Fibroblast of pulmonary artery (primary cell): ENCODE measurements at regions not wholly inside any gene's neighbourhood (a gene's known extent, or its start where the extent isn't known, plus 50 kb on each side); places are given as distances from the start of the nearest gene placed in this dataset.
"Not testable (repeated sequence)": the region's sequence is repeated elsewhere in the genome, so short reads cannot be mapped to it uniquely, and the experiment has no call there.

Source experiments
- DNase-seq: peaks from one replicate; pipeline ENCODE4 v3.0.0-alpha.2; 2010; ENCODE audit warnings: low read depth
- H3K4me3 ChIP-seq: replicated peaks from 2 replicates; pipeline ENCODE4 v1.5.1; 2011; ENCODE audit warnings: low read depth, mild to moderate bottlenecking, control low read depth, low read length, moderate library complexity
- TF ChIP-seq, protein P1 (sequence below): IDR thresholded peaks from 2 replicates; pipeline ENCODE4 v1.5.1; 2011; ENCODE audit warnings: mild to moderate bottlenecking, control low read depth, low read length, inconsistent platforms; ENCODE audit errors: missing control alignments

DNA sequence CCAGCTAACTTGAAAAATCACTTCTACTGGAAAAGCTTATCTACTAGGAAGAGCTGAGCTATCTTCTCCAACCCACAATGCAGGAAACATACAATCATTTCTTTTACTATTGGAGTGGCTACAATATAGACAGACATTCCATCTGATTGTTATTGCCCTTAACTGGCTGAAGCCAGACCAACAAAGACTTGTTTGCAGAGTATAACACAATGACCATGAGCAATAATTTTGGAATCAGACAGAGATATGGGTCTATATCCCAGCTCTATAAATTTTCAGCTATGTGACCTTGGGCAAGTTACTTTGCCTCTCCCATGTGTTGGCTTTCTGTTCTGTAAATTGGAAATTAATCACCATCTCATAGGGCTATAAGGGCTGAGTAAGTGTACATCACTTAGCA, 244.7 kb upstream of the SLC30A5 start:
- TF ChIP-seq, protein P1, sequence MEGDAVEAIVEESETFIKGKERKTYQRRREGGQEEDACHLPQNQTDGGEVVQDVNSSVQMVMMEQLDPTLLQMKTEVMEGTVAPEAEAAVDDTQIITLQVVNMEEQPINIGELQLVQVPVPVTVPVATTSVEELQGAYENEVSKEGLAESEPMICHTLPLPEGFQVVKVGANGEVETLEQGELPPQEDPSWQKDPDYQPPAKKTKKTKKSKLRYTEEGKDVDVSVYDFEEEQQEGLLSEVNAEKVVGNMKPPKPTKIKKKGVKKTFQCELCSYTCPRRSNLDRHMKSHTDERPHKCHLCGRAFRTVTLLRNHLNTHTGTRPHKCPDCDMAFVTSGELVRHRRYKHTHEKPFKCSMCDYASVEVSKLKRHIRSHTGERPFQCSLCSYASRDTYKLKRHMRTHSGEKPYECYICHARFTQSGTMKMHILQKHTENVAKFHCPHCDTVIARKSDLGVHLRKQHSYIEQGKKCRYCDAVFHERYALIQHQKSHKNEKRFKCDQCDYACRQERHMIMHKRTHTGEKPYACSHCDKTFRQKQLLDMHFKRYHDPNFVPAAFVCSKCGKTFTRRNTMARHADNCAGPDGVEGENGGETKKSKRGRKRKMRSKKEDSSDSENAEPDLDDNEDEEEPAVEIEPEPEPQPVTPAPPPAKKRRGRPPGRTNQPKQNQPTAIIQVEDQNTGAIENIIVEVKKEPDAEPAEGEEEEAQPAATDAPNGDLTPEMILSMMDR, result no peak
- H3K4me3 ChIP-seq, result no peak overlapping the region
- no peak for DNase-seq

DNA sequence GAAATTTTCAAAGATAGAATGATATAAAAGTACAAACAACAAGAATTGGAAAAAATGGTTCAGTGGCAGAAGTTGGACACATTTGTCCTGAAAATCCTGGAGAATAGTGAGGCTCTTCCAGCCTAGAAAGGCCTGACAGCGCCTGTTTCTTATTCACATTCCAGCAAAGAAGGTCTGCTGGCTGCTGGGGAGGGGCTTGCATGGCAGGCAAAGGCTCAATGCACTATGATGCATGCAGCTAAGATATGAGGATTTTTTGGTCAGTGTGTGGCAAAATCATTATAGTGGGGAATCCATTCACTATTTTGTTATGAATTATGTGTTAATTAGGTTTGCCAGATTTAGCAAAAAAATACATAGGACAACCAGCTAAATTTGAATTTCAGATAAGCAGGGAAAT, 243.9 kb upstream of the SLC30A5 start:
- H3K4me3 ChIP-seq, result no peak overlapping the region
- TF ChIP-seq, protein P1, result no peak
- no peak for DNase-seq

DNA sequence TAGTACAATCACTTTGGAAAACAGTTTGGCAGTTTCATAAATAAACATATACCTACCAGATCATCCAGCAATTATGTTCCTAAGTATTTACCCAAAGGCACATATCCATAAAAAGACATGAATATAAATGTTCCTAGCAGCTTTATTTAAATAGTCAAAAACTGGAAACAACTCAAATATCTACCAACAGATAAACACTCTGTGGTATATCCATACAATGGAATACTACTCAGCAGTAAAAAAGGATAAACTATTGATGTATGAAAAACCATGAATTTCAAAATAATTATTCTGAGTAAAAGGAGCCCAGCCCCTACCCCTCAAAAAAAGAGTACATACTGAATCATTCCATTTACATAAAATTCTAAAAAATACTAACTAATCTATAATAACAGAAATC, 232.7 kb upstream of the SLC30A5 start:
- DNase-seq, result no peak
- no peak overlapping the region for H3K4me3 ChIP-seq
- TF ChIP-seq, protein P1, result no peak

DNA sequence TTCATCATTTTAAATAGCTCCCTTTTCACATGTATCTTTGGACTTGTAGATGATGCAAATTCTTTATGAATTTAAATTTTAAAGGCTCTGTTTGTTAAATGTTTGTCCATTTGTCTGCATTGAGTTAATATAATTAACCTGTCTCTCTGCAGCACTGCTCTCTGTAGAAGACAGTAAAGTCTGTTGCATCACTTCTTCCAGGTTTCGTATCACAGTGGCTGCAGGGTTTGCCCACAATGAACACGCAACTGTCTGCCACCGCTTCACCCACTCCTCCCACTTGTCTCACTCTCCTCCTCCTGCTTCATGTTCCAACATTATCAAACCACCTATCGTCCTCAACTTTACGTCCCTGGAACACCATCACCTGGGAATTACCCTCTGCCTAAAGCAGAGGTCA, 231.3 kb upstream of the SLC30A5 start:
- no peak overlapping the region for H3K4me3 ChIP-seq
- DNase-seq, result no peak
- TF ChIP-seq, protein P1, result no peak

DNA sequence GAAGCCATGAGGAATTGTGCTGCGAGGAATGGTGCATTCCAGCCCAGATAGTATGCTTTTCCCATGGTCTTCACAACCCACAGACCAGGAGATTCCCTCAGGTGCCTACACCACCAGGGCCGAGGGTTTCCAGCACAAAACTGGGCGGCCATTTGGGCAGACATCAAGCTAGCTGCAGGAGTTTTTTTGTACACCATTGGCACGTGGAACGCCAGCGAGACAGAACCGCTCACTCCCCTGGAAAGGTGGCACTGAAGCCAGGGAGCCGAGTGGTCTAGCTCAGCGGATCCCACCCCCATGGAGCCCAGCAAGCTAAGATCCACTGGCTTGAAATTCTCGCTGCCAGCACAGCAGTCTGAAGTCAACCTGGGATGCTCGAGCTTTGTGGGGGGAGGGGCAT, 228.6 kb upstream of the SLC30A5 start:
- not testable (repeated sequence) for H3K4me3 ChIP-seq, DNase-seq

DNA sequence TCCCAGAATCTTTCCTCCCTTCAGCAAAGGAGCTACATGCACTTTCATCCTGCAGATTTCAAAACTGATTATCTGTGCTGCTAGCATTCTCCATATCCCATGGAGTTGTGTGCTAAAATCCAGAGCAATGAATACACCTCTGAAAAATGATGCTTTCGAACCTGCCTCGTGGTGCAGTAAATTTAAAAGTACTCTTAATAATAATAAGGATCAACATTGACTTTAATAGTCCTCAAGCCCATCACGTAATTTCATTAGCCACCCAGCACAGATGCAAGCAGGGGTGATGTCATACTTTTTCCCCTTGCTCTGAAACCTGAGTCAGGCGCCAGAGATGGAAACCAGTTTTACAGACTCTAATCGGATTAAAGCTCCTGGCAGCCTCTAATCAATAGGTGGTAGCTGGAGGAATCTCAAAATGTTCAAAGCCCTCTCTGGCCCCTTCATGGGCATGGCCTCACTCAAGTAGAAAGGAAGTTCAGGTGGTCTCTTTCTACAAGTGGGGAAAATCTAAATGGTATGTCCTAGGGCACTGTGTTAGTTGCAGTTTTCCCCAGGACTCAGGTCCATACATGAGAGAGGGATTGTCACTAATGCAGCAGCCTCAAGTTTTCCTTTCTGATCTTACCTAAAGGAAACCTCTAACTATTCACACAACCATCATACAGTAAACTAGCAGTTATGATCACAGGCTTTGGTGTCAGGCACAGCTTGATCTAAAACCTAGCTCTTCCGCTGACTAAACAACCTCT, 221.6 kb upstream of the SLC30A5 start:
- no peak overlapping the region for H3K4me3 ChIP-seq
- TF ChIP-seq, protein P1, result no peak
- no peak for DNase-seq

DNA sequence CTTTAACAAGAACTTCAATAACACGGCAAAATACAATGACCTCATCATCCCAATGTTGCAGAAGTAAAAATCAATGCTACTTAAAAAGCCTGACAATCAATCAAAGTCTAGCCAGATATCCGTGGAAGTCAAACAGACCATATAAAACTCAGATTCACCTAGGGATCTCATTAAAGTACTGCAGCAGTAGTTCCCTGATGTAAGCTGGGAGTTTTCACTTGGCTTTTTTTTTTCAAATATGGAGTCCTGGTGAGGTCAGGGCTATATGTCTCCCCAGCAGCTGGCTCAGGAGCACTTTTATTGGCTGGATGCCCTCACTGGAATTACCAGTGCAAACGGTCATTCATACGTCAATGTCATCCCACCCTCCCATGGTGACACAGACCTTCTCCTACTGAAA, 220.6 kb upstream of the SLC30A5 start:
- DNase-seq, result no peak
- no peak overlapping the region for H3K4me3 ChIP-seq
- TF ChIP-seq, protein P1, result no peak
